ENCODE measurements at regions not wholly inside any gene's neighbourhood (a gene's known extent, or its start where the extent isn't known, plus 50 kb on each side); places are given as distances from the start of the nearest gene placed in this dataset.

DNA sequence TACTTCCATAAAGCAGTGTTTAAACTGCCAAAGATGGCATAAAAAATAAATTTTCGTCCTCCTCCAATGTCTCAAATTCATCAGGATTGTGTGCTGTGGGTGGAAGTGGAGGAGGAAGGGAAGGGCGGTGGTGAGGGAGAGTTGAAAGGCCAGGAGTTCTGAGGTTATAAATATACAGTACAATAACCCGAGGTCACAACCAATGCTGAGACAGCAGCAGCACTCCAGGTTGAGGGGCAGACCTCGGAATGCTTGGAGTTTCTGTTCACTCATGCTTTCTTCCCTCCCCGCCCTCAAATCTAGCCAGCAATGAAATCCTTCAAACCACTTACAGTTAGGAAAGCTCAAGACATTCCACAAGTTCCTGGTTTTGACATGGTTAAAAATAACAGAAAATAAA, 134.0 kb upstream of the SMAD1 start:
- peak in 1 of 3 donors; percentile 48 for DNase-seq

- DNase-seq, result no peak
These were observed 135.6 kb upstream of the SMAD1 start for GRCh38 chr4:145346081-145346480.

- no peak for DNase-seq
These were observed 136.3 kb upstream of the SMAD1 start for GRCh38 chr4:145345401-145345800.

DNA sequence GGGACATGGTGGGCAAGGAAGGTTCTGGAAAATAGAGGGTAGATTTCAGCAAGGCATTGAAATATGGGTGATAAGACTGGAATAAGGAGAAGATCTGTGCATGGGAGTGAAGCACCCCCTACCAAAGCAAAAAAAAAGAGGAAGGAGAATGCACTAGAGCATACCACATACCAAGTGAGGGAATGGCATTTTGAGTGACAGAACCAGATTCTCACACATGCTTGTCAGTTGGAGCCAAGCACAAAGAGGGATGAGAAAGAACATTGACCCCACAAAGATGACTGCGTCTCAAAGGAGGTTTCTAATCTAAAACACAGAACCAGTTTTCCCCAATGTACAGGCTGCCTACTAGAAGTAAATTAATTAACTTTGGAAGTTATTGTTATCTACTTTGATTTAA, 140.3 kb upstream of the SMAD1 start:
- peak in 1 of 3 donors; percentile 24 for DNase-seq

DNA sequence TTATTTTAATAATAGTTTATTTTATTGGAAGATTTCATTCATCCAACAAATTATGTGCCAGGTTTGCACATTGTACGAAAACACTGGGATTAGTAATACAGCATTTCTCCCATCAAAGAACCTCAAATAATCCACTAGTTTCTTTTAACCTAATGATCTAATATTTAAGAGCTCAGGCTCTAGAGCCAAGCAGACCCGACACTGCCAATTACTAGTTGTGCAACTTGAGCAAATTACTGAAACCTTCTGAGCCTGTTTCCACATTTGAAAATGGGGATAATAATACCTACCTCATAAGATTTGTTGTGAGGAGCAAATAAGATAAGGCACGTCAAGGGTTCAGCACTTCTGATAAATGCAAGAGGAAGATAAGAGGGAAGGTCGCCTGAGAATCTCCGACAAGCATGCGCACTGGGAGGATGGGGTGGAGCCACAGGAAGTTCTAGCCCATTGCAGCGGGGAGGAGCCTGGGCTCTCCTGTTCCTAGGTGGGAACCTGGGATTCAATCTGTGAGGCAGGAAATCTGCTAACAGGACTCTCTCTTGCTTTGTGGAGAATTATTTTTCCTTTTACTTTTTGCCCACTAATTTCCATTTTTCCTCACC, 141.5 kb upstream of the SMAD1 start:
- no peak for DNase-seq

GRCh38 chr4:145339075-145339725, 142.5 kb upstream of the SMAD1 start:
- no peak for DNase-seq

DNA sequence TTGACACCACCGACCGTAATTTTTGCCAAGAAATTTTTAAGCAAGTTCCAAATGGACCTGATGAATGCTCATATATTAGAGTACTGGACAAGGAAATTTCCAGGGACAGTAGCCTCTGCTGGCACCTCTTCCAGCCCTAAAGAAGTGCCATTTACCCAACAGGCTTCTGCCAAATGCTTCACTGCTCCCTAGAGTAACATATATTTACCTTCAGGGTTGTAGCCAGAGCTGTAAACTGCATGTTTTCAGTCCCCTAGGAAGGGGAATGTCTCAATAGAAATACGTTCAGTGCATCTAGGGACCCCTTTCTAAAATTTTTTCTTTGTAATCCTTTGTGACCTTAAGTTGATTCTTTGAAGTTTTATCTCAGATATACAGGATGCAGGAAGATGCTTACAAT, 143.1 kb upstream of the SMAD1 start:
- DNase-seq, result no peak

GRCh38 chr4:145337391-145337790, 144.3 kb upstream of the SMAD1 start:
- peak in 1 of 3 donors; percentile 46 for DNase-seq

DNA sequence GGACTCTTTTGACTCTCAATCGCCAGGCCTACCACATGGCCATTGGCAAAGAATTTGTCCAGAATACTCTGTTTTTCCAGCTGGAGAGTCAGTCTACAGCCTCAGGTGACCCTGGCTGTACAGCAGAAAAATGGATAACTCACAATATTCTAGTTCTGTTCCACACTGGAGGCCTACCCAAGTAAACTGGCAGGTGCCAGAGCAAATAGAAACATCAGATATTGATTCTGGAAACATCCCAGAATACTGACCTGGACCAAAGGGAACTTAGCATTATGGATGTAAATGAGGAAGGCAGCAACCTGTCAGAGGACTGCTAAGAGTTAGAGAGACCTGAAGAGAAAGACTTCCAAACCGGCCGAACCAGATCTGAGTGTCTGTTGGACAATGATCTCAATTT, 147.9 kb upstream of the SMAD1 start:
- DNase-seq, result no peak

DNA sequence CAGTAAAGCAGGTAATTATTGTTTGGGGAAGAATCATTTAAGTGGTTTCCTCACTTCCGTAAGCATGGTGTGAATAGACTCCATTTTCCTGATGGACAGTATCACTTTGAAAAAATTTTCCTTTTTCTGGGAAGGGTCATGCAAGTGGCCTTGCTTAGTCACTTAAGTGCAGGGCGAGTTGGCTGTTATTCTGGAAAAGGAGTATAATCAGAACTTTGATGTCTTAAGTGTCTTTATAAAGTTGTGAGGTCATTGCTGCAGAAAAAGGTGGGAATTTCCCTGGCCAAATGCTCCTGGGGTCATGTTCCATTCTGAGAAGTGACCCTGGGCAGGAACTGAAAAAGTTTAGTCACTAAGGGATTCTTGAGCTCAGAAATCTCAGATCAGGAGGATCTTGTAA, 146.1 kb upstream of the OTUD4 start:
- DNase-seq, result no peak

GRCh38 chr4:145324161-145324560, 143.8 kb upstream of the OTUD4 start:
- DNase-seq, result no peak

- DNase-seq, result peak in 1 of 3 donors; percentile 53
These were observed 139.9 kb upstream of the OTUD4 start for GRCh38 chr4:145320294-145320693.

DNA sequence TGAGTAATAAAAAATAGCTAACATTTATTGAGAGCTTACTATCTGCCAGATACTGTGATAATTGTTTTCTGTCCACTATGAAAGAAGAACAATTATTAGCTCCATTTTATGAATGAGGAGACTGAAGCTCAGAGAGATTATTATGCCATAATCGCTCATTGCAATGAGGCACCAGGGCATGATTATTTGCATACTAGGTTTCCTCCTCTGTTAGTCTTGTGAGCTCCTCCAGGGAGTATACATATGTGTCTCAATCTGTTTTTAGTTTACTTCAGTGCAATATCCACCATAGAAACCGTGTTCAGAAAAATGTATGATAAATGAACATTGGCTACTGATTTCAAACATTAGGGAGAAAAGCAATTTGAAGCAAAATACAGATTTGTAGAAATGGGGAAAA, 139.4 kb upstream of the OTUD4 start:
- DNase-seq, result peak in 1 of 3 donors; percentile 27

DNA sequence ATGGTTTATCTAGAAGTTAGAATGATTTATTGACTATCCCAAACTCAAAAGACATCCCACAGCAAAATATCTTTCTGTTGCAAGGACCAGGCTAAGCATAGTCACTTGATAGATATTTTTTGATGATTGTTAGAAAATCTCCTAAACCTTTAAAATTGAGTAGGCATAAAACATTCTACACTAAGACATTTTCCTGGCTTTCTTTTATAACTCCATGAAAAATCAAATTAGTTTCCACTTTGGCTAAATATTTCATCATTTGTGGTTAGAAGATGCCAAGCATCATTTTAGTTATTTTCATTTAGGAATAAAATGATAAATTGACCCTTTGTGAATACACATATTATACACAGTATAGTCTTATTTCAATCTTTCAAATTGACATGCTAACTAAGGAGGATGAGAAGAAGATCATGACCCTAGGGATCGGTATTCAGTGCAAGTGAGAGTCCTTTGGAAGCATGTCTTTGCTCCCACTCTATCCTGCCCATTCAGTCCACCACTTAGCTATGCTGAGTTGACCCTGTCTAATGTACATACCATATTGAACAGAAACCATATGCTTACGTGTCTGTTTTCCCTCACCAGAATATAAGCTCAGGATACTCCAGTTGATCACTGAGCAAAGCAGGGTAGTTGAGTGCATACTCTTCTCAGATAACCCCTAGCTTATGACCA, 136.6 kb upstream of the OTUD4 start:
- no peak for DNase-seq

GRCh38 chr4:145315811-145316225, 135.4 kb upstream of the OTUD4 start:
- peak in 2 of 3 donors; percentile 53 to 74 for DNase-seq

DNA sequence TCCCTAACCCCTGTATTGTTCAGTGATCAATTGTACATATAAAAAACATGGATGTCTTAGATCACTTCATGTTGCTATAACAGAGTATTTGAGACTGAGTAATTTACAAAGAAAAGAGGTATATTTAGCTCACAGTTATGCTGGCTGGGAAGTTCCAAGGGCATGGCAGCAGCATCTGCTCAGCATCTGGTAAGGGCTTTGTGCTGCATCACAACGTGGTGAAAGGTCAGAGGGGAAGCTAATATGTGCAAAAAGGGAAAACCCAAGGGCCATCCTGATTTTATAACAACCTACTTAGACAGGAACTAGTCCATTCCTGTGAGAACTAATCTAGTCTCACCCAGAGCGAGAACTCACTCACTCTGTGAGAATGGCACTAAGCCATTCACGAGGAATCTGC, 128.2 kb upstream of the OTUD4 start:
- DNase-seq, result no peak

- DNase-seq, result no peak
These were observed 127.5 kb upstream of the OTUD4 start for GRCh38 chr4:145307763-145308430.

DNA sequence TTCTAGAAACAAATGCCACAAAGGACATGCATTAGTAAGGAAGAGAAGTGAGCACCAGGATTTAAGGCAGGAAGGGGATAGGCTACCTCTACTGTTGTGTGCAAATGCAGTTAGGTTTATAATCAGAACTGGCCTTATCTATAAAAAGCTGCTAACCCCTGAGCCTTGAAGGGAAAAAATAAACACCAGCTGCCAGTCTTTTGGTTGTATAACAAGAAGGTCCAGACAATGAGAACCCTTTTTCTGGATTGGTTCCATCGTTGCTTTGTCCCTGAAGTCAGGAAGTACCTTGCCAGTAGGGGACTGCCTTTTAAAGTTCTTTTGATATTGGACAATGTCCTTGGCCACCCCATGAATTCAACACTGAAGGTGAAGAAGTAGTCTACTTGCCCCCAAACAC, 126.7 kb upstream of the OTUD4 start:
- no peak for DNase-seq

GRCh38 chr4:145302725-145303124, 122.3 kb upstream of the OTUD4 start:
- DNase-seq, result no peak

DNA sequence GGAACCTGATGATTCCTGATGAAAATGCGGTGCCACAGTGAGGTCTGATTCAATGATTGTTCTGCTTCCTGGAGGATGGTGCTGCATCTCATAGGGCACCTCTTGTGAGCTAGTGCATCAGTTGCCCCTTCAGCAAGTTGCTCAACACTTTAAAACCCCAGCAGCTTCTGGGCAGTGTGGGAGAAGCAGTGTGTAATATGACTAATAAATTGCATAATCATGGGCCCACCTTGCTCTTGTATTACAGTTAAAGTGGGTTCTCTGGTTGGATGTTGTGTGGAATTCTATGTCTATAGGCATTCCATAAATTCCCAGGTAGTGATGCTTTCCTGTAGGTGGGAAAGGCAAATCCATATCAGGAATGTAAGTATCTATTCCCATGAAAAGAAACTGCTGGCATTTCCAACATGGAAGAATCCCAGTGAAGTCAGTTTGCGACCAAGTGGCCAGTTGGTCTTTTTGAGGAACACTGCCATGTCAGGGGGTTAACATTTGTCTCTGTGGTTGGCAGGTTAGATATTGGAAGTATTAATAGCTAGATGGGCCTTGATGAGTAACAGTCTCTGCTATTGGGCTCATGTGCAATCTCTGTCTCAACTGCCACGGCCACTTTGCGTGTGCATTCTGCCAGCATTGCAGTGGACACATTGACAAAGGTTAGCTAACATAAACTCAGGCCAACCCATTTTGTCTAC, 121.1 kb upstream of the OTUD4 start:
- no peak for DNase-seq

DNA sequence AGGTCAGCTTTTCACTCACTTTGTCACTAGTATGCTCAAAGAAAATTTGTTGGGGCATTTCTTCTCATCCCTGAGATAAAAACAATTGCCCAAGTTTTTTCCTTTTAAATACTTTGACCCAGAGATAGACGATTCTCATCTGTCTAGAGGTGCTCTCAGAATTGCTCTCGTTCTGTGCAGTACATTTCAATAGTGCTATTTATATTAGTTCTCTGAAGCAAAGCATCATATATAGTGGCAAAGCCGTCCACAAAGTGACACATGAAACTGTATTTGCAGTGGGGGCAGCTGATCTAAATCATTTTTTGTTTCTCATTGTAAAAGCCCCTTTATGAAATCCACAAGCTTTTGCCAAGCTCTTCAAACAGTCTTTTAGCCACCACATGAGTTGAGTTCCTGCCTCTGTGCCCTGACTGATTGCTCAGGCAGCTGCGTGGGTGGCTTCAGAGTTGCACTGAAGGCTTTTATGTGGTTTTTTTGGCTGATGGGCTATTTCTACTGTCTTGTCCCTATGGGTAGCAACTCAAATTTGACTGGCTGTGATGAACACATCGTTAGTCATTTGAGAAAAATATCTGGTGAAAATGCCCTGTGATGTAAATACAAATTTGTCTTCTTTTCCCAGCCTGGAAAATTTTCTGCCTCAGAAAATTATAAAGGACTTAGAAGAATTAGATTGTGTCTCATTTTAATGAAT, 119.1 kb upstream of the OTUD4 start:
- DNase-seq, result peak in 2 of 3 donors; percentile 26 to 86

All from muscle of back (tissue), 3 donors.